Activated CD8-positive, alpha-beta memory T cell treated with anti-CD3 and anti-CD28 coated beads for 24 hours (primary cell): ENCODE measurements at regions not wholly inside any gene's neighbourhood (a gene's known extent, or its start where the extent isn't known, plus 50 kb on each side); places are given as distances from the start of the nearest gene placed in this dataset.
A peak's percentile ranks its signal among the peaks of the same experiment; 100 is the strongest.
"Not testable (repeated sequence)": the region's sequence is repeated elsewhere in the genome, so short reads cannot be mapped to it uniquely, and the experiment has no call there.

ENCODE experiments used
- DNase-seq: peaks from one replicate; pipeline ENCODE4 v3.0.0-alpha.2; 2020

DNA sequence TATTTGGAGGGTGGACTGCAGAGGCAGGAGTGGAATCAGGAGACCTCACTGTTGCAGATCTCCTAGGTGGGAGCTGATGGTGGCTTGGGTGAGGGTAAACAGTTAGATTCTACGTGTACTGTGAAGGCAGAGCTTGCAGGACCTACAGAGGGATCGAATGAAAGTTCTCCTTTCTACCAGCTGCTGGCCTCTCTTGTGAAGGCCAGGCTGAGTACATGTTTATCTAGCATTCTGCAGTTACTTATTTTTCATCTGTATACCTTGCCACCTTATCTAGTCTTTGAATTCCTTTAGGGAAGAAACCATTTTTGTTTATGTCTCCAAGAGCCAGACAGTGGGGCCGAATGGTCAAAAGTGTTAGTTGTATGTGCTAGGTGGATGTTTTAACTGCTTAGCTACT lies 57.6 kb downstream of the PTTG1 start:
- DNase-seq: no peak

- DNase-seq: no peak
Measured at GRCh38 chr5:160479926-160480325, 58.3 kb downstream of the PTTG1 start.

GRCh38 chr5:160480652-160481051 lies 59.0 kb downstream of the PTTG1 start:
- DNase-seq: no peak

- DNase-seq: no peak
Measured at GRCh38 chr5:160484678-160485077, 63.0 kb downstream of the PTTG1 start.

- DNase-seq: no peak
Measured at GRCh38 chr5:160485364-160485969, 63.8 kb downstream of the PTTG1 start.

- DNase-seq: no peak
Measured at GRCh38 chr5:160486573-160486972, 64.9 kb downstream of the PTTG1 start.

DNA sequence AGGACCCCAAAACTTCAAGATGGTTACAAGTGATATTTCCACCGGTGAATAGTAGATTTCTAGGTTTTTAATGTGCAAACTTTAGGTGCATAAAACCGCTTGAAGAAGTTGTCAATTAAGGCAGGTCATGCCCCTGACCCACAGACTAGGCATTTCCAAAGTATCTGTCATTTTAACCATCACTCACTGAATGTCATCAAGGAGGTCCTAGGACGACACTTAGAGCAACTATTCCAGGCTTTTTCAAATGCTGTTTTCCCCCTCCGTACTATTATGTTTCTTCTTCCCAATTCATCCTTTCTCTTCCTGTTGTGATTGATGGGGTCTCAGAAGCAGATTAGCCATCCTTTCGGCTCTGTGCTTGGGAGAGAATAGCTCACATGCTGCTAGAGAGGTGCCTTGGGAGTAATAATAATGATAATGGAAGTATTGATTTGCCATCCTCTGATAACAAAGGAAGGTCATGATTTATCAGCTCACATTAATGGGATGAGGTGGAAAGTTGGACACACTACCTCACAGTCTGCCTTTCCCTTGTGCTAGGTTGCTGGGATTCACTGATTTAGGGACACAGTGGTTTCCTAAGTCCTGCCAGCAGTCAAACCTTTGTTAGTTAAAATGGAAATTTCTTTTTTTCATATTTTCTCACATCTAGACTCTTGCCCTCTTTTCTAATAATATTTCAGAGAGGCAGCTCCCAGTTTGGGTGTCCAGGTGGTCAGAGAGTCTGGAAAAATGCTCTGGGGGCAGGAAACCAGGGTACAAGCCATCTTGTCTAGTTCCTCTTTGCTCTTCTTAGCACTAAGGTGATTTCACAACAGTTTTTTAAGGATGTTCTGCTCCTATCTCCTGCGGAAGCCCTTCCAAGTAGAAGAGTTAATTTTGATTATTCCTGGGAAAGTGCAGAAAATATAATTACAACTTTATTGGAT lies 67.0 kb downstream of the PTTG1 start:
- DNase-seq: no peak

- DNase-seq: no peak
Measured at GRCh38 chr5:160491438-160491837, 69.8 kb downstream of the PTTG1 start.

DNA sequence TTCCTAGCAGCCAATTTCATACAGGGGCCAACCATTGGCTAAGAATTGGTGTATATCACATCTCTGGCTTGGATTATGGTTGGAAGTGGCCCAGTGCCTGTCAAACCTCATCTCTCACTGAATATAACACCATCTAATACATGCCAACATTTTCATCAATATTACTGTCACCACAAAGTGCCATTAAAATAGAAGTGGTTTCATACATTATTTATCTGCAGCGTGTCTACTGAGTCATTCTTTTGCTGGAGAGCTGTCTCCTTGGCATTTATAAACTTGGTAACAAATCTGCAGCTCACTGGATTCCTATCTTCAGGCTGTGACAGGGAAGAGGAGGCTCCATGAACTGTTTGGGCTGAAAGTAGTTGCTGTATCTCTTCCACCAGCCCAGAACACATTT lies 70.9 kb downstream of the PTTG1 start:
- DNase-seq: no peak

DNA sequence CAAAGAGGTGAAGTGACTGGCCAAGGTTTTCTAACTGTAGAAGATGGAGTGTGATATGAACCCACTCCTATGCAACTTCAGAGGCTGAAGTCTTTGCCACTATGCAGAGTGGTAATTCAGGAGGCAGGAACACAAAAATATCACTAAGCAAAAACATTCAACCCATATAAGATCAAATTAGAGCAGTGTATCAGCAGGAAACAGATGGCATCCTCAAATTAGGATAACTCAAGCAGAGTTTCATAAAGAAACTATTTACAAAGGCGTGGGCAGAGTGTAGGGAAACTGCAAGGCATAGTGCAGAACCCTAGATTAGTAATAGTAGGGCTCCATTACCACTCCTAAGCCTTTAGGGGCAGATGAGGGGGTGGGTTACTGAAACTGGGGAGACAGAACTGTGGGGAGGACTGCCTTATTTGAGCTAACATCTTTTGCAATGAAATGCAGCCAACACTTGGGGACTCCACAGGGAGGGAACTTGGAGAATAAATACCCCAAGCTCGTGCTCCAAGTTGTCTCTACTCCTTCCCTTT lies 72.2 kb downstream of the PTTG1 start:
- no peak for DNase-seq

- no peak for DNase-seq
Measured at GRCh38 chr5:160494451-160494850, 72.8 kb downstream of the PTTG1 start.

- DNase-seq: no peak
Measured at GRCh38 chr5:160496334-160496733, 74.7 kb downstream of the PTTG1 start.

GRCh38 chr5:160496784-160497183 lies 75.1 kb downstream of the PTTG1 start:
- no peak for DNase-seq

- DNase-seq: no peak
Measured at GRCh38 chr5:160497878-160498277, 76.2 kb downstream of the PTTG1 start.

GRCh38 chr5:160498441-160499043 lies 76.9 kb downstream of the PTTG1 start:
- not testable (repeated sequence) for DNase-seq

DNA sequence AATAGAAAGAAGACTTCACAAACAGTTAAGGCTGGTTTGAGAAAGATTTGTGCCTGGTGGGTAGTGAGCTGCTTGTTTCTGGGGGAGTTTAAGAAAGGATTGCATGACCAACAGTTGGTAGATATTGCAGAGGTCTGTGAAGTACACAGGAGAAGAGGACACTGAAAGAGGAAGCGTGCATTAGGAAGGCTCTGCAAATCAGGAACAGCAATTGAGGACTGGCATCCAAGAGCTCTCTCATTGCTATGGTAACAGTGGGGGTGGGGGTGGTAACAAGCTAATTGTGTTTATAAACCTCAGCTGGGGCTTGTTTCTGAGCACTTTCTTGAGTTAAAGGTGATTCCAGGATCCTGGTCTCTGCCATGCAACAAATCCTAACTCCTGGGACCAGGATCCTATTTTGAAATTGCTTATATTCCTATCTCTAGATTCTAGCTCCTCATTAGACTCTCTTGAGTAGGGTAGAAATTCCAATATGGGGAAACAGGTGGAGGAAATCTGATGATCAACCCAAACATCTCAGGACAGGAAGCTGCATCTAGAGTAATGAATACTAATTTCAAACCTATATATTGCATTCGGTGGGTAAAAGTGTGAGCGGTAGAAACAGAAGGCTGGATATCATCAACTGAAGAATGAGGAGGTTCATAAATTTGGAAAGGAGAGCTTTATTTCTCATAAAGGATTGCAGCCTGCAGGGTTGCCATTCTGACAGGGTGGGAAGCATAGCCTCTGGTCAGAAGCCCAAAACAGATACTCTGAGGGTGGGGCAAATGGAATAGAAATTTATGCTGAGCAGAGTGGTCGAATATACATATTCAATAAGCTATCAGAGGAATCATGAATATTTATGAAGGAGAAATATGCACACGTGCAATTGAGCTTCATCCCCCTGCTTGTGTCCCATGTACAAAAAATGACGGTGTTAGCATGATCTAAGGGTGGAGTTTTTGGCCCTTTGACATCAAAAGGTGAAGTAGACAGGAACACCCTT lies 79.4 kb downstream of the PTTG1 start:
- DNase-seq: no peak

- no peak for DNase-seq
Measured at GRCh38 chr5:160504906-160505305, 83.3 kb downstream of the PTTG1 start.

DNA sequence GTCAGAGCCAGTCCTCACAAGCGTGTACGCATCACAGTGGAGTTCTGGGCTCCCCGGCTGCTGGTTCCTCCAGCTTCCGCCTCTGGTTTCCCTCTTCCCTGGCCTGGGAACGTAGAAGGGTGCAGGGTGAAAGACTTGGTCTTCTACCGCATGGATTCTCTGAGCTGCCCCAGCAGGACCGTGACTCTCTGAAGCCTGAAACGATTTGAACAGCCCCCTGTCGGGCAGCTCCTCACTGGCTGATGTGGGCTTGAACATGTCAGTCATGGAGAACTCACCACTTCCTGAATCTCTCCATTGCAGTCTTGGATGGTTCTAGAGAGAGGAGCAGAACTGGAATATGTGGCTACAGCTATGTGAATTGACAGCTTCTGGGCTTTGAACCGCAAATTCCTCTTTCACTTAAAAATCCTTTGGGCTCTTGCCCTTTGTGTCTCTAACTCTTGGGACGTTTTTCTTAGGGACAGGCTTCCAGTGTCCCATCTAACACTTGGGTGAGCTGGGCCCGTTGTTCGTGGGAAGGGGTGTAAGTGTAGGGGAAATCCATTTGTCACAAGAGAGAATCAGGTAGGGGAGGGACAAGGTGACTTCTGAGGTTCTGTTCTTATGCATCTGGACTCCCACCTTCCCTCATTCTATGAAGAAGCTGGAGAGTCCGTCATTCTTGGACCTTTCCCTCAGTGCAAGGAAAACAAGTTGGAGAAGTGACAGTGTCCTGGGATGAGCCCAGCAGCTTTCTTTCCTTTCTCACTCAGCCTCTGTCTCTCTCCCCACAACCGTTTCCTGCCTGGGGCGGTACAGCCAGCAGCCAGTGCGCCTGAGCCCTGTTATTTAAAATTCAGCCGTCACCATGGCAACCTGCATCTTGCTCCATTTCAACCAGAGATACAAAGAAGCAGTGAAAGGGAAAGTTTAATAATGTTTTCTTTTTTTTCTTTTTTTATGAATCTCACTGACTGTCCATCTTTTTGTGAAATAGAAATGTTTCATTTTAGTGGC lies 84.7 kb downstream of the PTTG1 start:
- peak; percentile 75 for DNase-seq

DNA sequence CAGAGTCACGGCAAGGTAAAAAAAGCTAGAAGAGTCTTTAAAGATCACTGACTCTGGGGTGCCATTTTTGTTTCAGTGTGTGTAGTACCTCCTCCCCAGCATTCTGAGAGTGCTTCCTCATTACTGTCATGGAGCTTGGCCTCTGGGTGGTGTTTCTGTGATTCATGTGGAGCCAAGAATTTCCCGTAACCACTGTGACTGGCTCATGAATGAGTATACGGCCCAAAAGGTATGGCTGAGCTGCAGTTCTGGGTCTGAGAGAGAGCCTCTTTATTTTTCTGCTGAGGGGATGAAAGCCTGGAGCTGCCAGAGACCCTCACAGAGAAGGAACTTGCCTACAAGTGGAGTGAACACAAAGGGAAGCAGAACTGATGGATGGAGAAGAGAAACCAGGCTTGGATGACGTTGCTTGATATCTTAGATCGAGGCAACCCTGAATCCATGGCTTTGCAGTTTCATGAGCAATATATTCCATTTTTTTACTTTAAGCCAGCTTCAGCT lies 85.6 kb downstream of the PTTG1 start:
- no peak for DNase-seq

DNA sequence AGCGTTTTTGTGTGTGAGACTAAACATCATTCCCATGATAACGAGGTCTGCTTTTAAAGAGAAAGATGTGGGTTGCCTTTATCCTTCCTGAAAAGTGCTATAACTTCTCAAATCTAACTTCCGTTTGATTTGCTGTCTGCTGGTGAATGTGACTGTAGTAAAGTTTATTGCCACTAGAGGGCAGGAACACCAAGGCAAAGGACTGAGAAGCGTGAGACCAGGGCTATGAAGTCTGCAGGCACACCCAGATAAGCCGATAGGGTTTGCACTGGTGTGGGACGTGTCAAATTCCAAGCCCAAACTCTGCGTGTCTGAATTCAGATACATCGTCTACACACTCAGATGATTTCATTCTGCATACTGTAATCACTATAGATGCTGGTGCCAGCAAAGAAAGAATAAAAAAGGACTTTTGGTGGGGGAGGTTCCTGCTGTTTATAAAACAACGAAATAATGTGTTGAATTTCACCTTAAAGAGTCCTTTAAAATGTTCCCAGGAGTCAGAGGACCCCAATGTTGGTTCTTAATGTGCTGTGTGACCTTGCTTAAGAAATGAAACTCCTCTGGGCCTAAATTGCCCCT lies 87.2 kb downstream of the PTTG1 start:
- peak; percentile 71 for DNase-seq
